ENCODE measurements at regions not wholly inside any gene's neighbourhood (a gene's known extent, or its start where the extent isn't known, plus 50 kb on each side); places are given as distances from the start of the nearest gene placed in this dataset.

DNA sequence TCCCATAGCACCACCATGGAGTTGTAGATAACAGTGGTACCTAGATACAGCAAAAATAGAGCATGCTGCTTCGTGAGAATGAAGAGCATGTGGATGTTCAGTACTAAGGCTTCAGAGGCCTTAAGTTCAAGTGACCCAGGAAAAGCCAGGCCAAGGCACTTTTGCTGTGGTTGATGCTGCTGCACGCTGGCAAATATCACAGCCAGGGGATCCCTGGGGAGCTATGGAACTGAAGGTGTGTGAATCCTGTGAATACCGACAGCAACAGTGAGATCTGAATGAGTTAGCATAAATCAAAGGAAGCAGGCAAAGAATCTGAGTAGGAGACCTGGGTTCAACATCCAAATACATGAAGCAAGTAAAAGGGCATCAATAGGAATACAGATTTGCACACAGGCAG is 158.6 kb upstream of the THUMPD2 start:
- H3K4me3 Mint-ChIP-seq, result no peak overlapping the region
- no peak for DNase-seq (ENCODE audit: low spot score in 2 of 2, unreplicated experiment in 2 of 2)
- no peak overlapping the region for H3K27ac Mint-ChIP-seq
- H3K4me1 Mint-ChIP-seq, result peaks cover 18% of the 10 kb centered on the region
- TF ChIP-seq, protein P1, sequence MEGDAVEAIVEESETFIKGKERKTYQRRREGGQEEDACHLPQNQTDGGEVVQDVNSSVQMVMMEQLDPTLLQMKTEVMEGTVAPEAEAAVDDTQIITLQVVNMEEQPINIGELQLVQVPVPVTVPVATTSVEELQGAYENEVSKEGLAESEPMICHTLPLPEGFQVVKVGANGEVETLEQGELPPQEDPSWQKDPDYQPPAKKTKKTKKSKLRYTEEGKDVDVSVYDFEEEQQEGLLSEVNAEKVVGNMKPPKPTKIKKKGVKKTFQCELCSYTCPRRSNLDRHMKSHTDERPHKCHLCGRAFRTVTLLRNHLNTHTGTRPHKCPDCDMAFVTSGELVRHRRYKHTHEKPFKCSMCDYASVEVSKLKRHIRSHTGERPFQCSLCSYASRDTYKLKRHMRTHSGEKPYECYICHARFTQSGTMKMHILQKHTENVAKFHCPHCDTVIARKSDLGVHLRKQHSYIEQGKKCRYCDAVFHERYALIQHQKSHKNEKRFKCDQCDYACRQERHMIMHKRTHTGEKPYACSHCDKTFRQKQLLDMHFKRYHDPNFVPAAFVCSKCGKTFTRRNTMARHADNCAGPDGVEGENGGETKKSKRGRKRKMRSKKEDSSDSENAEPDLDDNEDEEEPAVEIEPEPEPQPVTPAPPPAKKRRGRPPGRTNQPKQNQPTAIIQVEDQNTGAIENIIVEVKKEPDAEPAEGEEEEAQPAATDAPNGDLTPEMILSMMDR (IDR thresholded peaks at IDR 0.05; ENCODE audit: unreplicated experiment), result no peak
- no peaks in the 10 kb centered on the region for H3K27me3 Mint-ChIP-seq (ENCODE audit: low read depth)
- H3K36me3 Mint-ChIP-seq, result no peaks in the 10 kb centered on the region
- peaks cover 16% of the 10 kb centered on the region for H3K9me3 Mint-ChIP-seq

DNA sequence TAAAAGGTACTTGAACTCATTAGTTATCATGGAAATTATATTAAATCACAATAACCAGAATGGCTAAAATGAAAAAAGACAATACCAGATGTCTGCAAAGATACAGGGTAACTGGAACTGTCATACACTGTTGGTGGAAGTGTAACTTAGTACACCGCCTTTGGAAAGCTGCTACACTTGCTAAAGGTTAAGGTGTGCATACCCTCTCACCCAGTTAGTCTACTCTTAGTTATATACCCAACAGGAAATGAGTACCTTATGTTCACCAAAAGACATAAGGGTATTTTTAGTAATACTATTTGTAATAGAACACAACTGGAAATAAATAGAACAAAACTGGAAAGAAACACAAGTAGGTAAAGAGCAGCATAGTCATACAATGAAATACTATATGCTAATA is 155.8 kb upstream of the THUMPD2 start:
- no peaks in the 10 kb centered on the region for H3K27me3 Mint-ChIP-seq (ENCODE audit: low read depth)
- peaks cover 18% of the 10 kb centered on the region for H3K4me1 Mint-ChIP-seq
- H3K9me3 Mint-ChIP-seq, result no peaks in the 10 kb centered on the region
- H3K4me3 Mint-ChIP-seq, result no peak overlapping the region
- DNase-seq (ENCODE audit: low spot score in 2 of 2, unreplicated experiment in 2 of 2), result no peak
- no peaks in the 10 kb centered on the region for H3K36me3 Mint-ChIP-seq
- TF ChIP-seq, protein P1 (IDR thresholded peaks at IDR 0.05; ENCODE audit: unreplicated experiment), result no peak
- H3K27ac Mint-ChIP-seq, result no peak overlapping the region

DNA sequence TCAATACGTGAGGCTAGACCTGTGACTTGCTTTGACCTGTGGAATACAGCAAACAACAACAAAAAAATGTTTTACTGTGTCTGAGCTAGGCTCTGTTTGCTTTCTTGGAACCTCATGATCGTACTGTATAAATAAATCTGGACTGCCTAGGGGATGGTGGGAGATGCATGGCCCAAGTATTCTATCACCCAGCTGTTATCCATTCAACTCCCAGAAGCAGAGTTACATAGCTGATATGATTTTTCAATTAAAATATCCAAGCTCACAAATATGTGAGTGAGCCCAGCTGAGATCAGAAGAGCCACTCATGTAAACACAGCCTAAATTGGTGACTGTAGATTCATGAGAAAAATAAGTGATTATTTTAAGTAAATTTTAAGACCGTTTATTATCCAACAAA is 154.1 kb upstream of the THUMPD2 start:
- no peak overlapping the region for H3K27ac Mint-ChIP-seq
- no peaks in the 10 kb centered on the region for H3K27me3 Mint-ChIP-seq (ENCODE audit: low read depth)
- H3K4me1 Mint-ChIP-seq, result peaks cover 12% of the 10 kb centered on the region
- H3K9me3 Mint-ChIP-seq, result no peaks in the 10 kb centered on the region
- no peak for DNase-seq (ENCODE audit: low spot score in 2 of 2, unreplicated experiment in 2 of 2)
- TF ChIP-seq, protein P1 (IDR thresholded peaks at IDR 0.05; ENCODE audit: unreplicated experiment), result no peak
- H3K36me3 Mint-ChIP-seq, result no peaks in the 10 kb centered on the region
- H3K4me3 Mint-ChIP-seq, result no peak overlapping the region

DNA sequence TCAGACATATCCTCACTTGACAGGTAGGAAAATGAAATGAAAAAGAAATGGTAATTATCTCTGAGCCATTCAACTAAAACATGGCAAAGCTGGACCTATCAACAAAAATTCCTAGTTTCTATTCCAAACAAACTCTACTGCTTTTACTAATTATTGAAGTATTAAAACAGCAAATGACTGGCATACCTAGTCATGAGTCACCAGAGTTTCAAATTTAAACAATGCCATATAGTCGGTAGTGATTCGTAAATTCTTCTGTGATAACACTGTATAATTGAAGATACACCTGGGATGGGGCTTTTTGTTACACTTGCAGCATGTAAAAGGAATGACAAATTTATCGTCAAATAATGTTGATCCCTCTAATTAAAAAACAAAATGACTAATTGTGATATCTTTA is 153.1 kb upstream of the THUMPD2 start:
- H3K4me3 Mint-ChIP-seq, result no peak overlapping the region
- no peak overlapping the region for H3K27ac Mint-ChIP-seq
- no peaks in the 10 kb centered on the region for H3K36me3 Mint-ChIP-seq
- TF ChIP-seq, protein P1 (IDR thresholded peaks at IDR 0.05; ENCODE audit: unreplicated experiment), result no peak
- DNase-seq (ENCODE audit: low spot score in 2 of 2, unreplicated experiment in 2 of 2), result no peak
- H3K27me3 Mint-ChIP-seq (ENCODE audit: low read depth), result no peaks in the 10 kb centered on the region
- no peaks in the 10 kb centered on the region for H3K9me3 Mint-ChIP-seq
- peaks cover 10% of the 10 kb centered on the region for H3K4me1 Mint-ChIP-seq

DNA sequence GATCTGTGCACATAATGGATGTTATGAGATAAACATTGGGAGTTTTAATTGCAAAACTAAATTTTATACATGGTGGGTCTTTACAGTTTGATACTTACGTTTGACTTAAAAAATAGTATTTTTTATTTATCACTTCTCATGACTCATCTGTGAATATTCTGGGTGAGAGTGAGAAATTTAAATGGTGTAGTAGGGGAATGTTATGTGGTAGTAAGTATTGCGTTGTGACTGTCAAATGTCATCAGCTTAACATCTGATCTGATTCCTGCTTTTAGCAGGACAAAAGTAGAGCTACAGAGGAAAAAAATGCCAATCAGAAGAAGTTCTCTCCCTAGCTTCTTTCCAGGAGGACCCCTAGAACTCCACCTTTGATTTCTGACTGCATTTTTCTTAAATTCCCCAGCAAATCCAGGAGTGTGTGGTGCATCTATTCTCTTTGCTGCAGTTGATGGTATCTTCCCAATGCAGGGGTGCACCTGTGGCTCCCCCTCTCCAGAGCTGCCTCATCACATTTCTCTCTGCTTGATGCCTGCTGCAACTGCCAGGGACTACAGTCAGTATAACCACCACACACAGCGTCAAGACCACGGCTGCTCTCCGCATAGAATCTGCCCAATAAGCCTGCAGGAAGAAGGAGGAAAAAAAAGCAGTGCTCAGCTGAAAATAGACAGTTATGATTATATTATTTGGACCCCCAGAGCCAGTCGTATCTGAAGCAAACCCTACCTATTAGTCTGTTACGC is 151.3 kb upstream of the THUMPD2 start:
- TF ChIP-seq, protein P1 (IDR thresholded peaks at IDR 0.05; ENCODE audit: unreplicated experiment), result no peak
- no peaks in the 10 kb centered on the region for H3K9me3 Mint-ChIP-seq
- H3K27me3 Mint-ChIP-seq (ENCODE audit: low read depth), result no peaks in the 10 kb centered on the region
- no peak for DNase-seq (ENCODE audit: low spot score in 2 of 2, unreplicated experiment in 2 of 2)
- no peak overlapping the region for H3K4me3 Mint-ChIP-seq
- no peak overlapping the region for H3K27ac Mint-ChIP-seq
- peaks cover 10% of the 10 kb centered on the region for H3K4me1 Mint-ChIP-seq
- no peaks in the 10 kb centered on the region for H3K36me3 Mint-ChIP-seq
